Adrenal gland (tissue), 5 donors: ENCODE measurements at regions not wholly inside any gene's neighbourhood (a gene's known extent, or its start where the extent isn't known, plus 50 kb on each side); places are given as distances from the start of the nearest gene placed in this dataset.

Experiments used
- CTCF ChIP-seq, 6 experiments: fragments of 450-650 bp in 4 of 6; fragments of 200-600 bp in 2 of 6; sonication (generic) in 1 of 6; IDR thresholded peaks; 1 replicate in 5 of 6; 2 replicates in 1 of 6; pipeline versions ENCODE4 v1.5.1 to v1.8.0; 2016 to 2021; ENCODE audit warnings: antibody characterized with exemption in 6 of 6, mild to moderate bottlenecking in 2 of 6, moderate library complexity in 1 of 6
- POLR2A ChIP-seq, 2 donors: fragments of 450-650 bp; IDR thresholded peaks; one replicate each; pipeline ENCODE4 v1.6.1; 2017; ENCODE audit warnings: antibody characterized with exemption in 2 of 2, mild to moderate bottlenecking in 2 of 2, moderate library complexity in 1 of 2
- donor health status: DM: no; HTN: no; CAD: no.

GRCh38 chr7:19914866-19915265, 141.4 kb upstream of the TMEM196 start:
- TF ChIP-seq POLR2A (IDR thresholded peaks at IDR 0.05) (no peak), CTCF (IDR thresholded peaks at IDR 0.05) (no peak)
